AG20443 (cell line): ENCODE measurements at regions not wholly inside any gene's neighbourhood (a gene's known extent, or its start where the extent isn't known, plus 50 kb on each side); places are given as distances from the start of the nearest gene placed in this dataset.
A peak's percentile ranks its signal among the peaks of the same experiment; 100 is the strongest.
"Not testable (repeated sequence)": the region's sequence is repeated elsewhere in the genome, so short reads cannot be mapped to it uniquely, and the experiment has no call there.

Experiments
- DNase-seq: peaks from one replicate; pipeline ENCODE4 v3.0.0; 2012; ENCODE audit warnings: low spot score, mixed read lengths

DNA sequence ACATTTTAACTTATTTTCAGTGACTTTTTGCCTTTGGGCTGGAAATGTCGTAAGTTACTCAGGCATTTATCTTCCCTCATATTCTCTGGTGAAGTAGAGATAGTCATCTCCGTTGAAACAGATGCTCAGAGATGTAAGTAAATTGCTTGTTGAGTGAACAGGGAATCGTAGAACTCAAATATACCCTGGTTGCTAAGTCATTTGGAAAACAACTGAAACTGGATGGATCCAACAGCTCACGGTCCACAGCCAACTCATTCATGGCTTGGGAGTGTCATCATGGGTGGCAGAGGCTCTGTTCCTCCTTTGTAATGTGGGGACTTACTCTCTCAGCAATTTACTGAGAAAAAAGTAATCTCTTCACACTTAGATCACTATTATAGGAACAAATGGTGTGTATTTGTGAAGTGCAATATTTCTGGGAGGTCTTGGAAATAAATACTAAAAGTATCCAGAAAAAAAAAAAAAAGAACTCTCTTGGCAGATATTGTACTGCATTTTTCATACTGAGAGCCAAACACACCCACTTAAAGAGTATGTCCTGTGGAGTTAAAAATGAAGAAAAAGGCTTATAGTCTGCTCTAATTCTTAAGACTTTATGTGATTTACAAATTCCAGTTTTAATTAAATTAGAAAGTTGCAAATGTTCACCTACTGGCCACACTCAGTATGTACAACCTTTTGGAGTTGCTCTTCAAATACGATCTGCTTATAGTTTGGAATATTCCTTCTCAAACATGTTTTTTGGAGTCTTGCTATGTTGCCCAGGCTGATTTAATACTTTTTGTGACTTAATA lies 107.4 kb downstream of the LEPR start:
- peak; percentile 56 for DNase-seq

DNA sequence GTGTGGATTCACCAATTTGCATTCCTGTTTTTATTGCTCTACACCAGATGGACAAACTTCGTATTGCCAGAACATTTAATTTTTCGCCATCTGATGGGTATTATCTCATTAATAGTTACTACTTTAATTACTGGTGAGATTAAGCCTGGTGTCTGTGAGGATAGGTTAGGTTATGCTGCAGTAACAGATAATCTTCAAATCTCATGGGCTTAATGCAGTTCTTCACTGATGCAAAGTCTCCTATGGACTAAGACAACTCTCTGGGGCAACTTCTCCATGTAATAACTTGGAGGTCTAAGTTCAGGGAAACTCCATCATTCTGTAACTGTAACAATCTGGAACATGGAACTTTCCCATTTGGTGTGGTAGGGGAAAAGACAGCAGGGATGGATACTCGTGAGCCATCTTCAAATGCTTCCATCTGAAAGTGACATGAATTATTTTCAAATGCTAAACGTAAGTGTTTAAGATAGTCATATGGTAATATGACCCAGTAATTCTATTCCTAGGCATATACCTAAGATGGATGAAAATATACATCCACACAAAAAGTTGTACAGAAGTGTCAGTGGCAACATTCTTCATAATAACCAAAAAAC lies 111.6 kb downstream of the LEPR start:
- DNase-seq, result no peak

DNA sequence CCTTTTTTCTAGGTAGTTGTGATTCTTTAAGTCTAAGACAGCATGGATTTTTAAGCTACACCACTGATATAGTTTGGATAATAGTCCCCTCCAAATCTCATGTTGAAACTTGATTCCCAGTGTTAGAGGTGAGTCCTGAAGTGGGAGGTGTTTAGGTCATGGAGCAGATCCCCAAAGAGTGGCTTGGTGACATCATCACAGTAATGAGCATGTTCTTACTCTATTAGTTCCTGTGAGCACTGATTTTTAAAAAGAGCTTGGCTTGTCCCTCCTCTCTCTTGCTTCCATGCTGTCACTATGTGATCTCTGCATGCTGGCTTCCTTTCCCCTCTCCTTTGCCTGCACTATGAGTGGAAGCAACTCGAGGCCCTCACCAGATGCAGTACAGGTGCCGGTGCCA lies 115.5 kb downstream of the LEPR start:
- no peak for DNase-seq

DNA sequence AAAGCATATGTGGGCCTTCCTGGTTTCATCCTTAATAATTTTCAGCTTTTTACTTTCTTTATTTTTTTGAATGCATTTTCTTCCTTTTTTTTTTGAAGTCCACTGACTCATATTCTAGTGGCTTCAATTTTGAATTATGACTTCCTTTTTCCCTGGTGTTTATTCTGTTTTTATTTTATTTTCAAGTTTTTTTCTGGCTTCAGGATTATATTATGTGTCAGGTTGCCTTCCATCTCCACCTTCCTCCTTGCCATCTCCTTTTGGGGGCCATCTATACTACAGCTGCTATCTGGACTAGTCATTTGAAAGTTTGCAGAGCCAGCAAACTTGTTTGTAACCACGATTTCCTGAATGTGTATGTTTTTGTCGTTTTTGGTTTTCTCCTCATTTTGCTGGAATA lies 117.6 kb downstream of the LEPR start:
- DNase-seq, result no peak

DNA sequence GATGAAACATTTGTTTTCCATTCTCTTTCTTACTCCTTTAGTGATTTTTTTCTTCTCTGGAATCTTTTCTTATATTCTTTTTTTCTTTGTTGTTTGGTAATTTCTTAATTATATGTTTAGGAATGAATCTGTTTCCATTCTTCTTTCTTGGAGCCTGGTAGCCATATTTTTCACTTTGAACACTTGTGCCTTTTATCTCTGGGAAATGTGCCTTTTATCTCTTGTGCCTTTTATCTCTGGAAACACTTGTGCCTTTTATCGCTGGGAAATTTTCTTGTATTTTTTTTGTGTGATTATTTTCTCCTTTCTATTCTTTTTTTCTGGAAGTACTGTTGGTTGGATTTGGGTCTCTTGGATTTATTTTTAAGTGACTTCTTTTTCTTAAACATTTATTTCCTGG lies 118.2 kb downstream of the LEPR start:
- no peak for DNase-seq

DNA sequence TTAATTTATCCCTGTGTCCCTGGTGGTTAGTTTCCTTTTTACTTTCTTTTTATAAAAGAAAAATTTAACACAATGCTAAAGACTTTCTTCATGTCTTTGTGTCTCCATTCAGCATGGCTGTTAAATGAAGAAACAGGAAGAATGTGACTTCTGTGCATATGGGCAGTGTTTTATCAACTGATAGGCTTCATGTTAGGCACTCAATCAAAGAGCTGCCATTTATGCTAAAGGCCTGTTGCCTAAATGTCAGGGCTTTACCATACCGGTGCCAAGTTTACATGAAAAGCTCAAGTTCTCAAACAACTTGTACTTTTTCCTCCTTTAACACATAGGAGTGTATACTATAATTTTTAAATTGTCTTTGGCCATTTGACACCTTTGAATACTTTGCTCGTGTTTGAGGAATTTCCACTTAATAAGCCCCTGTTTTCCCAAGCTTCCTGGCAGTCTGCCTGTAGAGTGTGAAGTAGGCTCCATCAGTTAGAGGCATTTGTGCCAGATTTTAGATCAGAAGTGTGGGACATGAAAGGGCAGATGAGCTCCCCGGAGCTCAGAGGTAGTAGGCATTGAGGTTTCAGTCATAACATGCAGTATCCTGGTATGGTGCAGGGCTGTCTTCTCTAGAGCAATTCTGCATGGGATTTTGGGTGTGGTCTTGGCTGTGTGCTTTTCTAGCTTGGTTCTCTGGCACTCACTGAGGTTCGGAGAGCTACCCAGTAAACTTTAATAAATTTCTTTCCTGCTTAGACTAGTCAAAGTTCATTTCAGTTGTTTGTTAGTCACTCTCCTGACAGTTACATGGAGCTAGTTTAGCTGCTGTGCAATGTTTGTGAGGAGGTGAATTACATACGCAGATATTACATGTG lies 119.0 kb downstream of the LEPR start:
- no peak for DNase-seq

DNA sequence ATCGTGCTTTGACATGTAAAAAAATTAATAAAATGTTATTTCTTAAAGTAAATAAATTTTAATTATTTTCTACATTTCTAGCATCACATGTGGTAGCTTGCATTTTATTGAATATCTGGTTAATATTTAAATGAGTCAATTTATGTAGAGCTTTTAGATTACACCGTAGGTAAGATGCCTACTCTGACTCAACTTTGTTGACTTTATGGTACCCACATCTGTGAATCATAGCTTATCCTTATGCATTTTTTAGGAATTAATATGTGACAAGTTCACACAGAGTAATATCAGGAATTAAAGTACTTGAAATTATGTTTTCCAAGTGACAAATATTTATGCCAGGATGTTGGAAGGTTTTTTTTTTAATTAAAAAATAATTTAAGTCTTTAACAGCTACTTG lies 120.7 kb downstream of the LEPR start:
- no peak for DNase-seq

DNA sequence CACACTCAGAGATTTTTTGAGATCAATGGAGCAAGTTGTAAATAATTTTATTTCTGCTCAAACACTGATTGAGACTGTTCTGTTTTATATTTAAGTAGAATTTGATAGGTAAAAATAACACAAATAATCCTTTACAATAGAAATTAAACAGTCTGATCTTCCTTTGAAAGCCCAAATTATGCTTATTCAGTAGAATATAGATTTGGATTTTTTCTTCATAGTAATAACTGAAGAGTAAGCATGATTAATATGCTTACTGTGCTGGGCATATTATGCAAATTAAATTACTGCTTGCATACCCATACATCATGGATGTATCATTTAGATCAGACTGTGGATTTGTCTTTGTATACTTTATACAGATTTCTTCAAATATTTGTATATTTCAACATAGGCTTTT lies 121.4 kb downstream of the LEPR start:
- DNase-seq, result no peak

DNA sequence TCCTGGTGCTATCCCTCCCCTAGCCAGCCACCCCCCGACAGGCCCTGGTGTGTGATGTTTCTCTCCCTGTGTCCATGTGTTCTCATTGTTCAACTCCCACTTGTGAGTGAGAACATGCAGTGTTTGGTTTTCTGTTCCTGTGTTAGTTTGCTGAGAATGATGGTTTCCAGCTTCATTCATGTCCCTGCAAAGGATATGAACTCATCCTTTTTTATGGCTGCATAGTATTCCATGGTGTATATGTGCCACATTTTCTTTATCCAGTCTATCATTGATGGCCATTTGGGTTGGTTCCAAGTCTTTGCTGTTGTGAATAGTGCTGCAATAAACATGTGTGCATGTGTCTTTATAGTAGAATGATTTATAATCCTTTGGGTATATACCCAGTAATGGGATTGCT lies 122.1 kb downstream of the LEPR start:
- not testable (repeated sequence) for DNase-seq

DNA sequence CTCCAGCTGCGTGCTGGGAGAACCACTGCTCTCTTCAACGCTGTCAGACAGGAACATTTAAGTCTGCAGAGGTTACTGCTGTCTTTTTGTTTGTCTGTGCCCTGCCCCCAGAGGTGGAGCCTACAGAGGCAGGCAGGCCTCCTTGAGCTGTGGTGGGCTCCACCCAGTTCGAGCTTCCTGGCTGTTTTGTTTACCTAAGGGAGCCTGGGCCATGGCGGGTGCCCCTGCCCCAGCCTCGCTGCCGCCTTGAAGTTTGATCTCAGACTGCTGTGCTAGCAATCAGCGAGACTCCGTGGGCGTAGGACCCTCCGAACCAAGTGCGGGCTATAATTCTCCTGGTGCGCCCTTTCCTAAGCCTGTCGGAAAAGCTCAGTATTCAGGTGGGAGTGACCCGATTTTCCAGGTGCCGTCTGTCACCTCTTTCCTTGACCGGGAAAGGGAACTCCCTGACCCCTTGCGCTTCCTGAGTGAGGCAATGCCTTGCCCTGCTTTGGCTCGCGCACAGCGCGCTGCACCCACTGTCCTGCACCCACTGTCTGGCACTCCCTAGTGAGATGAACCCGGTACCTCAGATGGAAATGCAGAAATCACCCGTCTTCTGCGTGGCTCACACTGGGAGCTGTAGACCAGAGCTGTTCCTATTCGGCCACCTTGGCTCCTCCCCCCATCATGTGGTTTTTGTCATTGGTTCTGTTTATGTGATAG lies 130.0 kb downstream of the LEPR start:
- not testable (repeated sequence) for DNase-seq

DNA sequence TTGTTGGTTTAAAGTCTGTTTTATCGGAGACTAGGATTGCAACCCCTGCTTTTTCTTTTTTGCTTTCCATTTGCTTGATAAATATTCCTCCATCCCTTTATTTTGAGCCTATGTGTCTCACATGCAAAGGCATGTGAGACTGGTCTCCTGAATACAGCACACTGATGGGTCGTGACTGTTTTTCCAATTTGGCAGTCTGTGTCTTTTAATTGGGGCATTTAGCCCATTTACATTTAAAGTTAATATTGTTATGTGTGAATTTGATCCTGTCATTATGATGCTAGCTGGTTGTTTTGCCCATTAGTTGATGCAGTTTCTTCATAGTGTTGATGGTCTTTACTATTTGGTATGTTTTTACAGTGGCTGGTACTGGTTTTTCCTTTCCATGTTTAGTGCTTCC lies 132.0 kb downstream of the LEPR start:
- not testable (repeated sequence) for DNase-seq

DNA sequence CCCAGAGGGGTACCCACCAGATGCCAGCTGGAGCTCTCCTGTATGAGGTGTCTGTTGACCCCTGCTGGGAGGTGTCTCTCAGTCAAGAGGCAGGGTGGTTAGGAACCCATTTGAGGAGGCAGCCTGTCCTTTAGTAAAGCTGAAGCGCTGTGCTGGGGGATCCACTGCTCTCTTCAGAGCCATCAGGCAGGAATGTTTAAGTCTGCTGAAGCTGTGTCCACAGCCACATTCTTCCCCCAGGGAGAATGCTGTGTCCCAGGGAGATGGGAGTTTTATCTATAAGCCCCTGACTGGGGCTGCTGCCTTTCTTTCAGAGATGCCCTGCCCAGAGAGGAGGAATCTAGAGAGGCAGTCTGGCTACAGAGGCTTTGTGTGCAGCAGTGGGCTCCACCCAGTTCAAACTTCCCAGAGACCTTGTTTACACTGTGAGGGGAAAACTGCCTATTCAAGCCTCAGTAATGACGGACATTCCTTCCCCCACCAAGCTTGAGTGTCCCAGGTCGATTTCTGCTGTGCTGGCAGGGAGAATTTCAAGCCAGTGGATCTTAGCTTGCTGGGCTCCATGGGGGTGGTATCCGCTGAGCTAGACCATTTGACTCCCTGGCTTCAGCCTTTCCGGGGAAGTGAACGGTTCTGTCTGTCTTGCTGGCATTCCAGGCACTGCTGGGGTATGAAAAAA lies 133.8 kb downstream of the LEPR start:
- not testable (repeated sequence) for DNase-seq

DNA sequence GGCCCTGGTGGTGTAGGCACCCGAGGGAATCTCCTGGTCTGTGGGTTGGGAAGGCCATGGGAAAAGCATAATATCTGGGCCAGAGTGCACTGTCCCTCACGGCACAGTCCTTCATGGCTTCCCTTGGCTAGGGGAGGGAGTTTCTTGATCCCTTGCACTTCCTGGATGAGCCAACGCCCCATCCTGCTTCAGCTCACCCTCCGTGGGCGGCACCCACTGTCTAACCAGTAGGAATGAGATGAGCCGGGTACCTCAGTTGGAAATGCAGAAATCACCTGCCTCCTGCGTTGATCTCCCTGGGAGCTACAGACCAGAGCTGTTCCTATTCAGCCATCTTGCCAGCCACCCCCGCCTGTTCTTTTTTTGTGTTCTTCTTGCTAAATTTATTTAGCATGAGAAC lies 134.4 kb downstream of the LEPR start:
- DNase-seq, result no peak

DNA sequence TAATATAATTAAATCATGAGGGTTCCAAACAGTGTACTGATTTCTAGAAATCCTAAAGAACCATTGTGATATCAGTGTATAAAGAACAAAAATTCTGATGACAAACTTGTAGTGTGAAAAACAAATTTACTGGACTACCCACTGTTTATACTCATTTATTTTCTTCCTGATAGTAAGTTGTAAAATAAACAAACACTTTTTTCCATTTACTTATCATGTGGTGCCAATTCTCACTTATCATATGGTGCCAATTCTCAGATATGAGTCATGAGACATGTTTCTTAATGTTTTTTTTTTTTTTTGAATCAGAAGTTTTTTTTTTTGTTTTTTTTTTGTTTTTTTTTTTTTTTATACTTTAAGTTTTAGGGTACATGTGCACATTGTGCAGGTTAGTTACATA lies 137.7 kb downstream of the LEPR start:
- DNase-seq, result no peak

DNA sequence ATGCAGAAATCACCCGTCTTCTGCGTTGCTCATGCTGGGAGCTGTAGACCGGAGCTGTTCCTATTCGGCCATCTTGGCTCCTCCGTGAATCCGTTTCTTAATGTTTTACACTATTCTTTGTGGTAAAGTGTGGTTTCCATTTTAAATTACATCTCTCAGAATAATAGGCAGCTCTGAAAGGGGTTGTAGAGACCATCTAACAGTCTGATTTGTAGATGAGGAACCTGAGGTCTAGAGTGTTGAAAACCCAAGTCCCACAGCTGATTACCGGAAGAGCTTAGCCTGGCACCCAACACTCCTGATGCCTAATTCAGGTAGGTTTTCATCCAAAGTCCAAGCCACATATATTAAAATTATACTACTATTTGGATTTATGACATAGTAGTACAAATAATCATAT lies 144.0 kb downstream of the LEPR start:
- no peak for DNase-seq

DNA sequence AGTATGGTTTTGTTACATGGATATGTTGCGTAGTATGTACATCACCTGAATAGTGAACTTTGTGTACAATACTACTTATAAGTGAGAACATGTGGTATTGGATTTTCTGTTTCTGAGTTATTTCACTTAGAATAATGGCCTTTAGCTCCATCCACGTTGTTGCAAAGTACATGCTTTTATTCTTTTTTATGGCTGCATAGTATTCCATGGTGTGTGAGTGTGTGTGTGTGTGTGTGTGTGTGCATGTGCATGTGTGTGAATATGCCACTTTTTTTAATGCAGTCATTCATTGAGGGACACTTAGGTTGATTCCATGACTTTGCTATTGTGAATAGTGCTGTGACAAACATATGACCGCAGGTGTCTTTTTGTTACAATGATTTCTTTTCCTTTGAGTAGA lies 147.8 kb downstream of the LEPR start:
- DNase-seq, result no peak

DNA sequence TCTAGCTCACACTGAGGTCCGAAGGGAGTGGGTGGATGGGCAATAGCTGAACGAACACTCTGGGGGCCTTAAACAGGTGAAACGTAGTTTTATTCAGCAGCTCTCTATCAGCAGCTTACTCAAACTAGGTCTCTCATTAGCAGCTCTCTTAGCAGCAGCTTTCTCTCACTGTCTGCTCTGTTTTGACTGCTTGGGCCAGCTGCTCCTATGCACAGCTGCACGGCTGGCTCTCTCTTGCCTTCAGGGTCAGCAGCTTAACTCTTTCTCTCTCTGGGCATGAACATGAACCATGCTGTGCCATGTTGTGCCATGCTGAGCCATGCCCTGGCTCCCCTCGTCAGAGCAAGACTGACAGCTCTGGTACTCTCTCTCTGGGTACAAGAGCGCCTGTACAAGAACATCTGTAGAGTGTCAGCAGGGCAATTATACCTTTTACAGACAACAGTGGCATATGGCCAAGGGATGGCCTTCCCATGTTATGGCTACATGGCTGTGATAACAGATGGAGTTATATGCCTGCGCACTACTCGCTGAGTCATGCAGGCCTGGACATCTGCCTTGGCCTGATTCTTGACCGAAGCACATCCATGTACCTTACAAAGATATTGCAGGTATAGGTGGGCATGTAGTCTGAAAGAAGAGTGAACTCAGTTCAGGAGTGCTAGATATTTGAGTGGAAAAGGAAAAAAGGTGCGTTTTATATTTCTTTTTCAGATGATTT lies 152.4 kb downstream of the LEPR start:
- no peak for DNase-seq

DNA sequence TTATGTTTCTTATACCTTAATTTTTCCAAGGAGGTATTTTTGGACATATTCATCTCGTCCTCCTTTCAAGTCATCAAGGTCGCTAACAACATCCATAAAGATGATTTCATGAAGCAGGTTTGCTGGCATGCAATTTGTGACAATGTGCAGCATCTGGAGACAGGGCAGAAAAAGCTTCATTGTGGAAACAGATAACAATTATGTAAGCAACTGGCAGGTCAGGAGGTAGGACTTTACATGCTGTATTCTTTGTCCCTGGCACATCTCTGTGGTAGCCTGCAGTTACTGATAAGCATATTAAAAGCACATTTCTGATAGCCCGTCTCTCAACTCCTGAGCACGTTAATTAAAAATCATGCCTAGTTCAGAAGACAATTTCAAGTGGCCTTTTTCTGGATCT lies 156.8 kb downstream of the LEPR start:
- DNase-seq, result no peak

DNA sequence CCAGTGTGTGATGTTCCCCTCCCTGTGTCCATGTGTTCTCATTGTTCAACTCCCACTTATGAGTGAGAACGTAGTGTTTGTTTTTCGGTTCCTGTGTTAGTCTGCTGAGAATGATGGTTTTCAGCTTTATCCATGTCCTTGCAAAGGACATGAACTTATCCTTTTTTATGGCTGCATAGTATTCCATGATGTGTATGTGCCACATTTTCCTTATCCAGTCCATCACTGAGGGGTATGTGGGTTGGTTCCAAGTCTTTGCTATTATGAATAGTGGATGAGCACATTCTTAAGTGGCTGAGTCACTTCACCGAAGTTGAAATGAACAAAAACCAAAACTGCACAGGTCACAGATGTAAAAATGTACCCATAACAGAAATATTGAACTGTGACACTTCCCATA lies 157.5 kb downstream of the LEPR start:
- DNase-seq, result not testable (repeated sequence)

DNA sequence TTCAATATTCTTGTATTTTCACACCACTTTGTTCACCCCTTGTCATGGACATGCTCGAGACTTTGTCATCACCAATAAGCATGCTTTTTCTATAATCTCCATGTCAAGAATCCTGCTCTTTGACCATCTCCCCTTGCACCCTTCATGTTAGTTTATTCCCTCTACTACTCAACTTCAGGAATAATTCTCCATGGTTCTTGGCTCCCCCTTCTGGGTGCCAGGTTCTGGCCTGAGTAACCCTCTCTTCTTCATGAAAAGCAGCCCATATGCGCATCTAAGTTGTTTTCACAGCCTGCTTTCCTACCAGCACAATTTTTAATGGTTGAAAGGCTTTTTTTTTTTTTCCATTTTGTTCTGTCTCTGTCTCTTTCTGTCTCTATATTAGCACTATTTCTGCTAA lies 160.7 kb downstream of the LEPR start:
- DNase-seq, result peak; percentile 15

DNA sequence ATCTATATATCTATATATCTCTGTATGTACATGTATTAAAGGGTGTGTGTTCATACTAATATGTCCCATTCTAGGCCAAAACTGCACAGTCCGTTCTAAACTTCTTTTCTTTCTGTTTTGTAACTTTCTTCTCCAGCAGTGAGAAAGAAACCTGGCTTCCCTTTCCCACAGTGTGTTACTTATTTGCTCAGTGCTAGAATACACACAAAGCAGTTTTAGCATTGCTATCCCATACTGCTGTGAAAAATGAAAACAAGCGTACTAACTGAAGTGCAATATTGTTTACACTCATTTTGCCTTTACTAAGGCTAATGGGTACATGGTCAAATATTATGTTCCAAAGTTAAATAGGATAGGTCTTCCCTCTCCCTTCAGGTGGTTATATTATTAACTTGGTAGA lies 163.9 kb downstream of the LEPR start:
- DNase-seq, result no peak
